ENCODE measurements at regions not wholly inside any gene's neighbourhood (a gene's known extent, or its start where the extent isn't known, plus 50 kb on each side); places are given as distances from the start of the nearest gene placed in this dataset.

DNA sequence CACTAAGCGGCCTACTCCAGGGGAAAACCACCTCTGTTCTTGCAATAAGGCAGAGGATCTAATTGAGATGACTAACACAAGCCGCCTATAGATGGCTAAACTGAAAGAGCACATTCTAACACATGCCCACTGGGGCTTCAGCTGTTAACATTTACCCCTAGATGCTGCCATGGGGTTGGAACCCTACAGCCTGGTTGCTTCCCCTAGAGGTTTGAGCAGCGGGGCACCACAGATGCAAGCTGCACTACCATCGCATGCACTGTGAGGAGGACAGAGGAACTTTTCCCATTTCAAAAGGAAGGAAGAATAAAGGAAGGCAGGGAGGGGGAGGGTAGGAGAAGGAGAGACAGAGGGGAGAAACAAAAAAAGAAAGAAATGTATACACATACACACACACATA, 465.8 kb upstream of the PCDH15 start:
- Histone ChIP-seq H3K36me3 (ENCODE audit: control insufficient read depth, insufficient read depth, low read length) (no peaks in the 10 kb centered on the region), H3K4me1 (ENCODE audit: control insufficient read depth, insufficient read depth, low read length) (no peaks in the 10 kb centered on the region)

DNA sequence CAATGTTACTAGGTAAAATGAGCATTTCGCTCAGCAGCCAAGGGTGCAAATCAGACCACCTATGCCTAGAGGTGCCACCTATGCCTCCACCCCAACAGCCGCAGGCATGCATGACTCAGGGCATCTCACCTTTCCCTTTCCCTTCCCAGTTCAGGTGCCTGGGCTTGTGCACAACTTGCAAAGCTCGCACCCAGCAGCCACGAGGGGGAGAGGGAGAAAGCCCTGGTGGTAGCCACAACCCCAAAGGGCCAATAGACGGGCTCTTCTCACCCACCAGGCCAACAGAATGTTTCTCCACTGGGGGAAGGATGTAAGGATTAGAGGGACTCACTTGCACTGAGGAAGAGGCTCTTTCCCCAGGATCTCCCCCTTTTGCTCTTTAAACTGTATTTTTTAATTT, 462.3 kb upstream of the PCDH15 start:
- H3K27me3 ChIP-seq (ENCODE audit: control insufficient read depth, insufficient read depth, low read length): no peaks in the 10 kb centered on the region
- no peaks in the 10 kb centered on the region for H3K4me1 ChIP-seq (ENCODE audit: control insufficient read depth, insufficient read depth, low read length)
- no peaks in the 10 kb centered on the region for H3K9me3 ChIP-seq (ENCODE audit: control insufficient read depth, low read length)
- no peak overlapping the region for H3K4me3 ChIP-seq (ENCODE audit: low read length)
- H3K9ac ChIP-seq (ENCODE audit: low read length): no peak overlapping the region
- no peaks in the 10 kb centered on the region for H3K36me3 ChIP-seq (ENCODE audit: control insufficient read depth, insufficient read depth, low read length)

More for the DNA sequence above, 465.8 kb upstream of the PCDH15 start:
- Histone ChIP-seq H3K9me3 (ENCODE audit: control insufficient read depth, low read length) (no peaks in the 10 kb centered on the region), H3K4me3 (ENCODE audit: low read length) (no peak overlapping the region), H3K9ac (ENCODE audit: low read length) (no peak overlapping the region), H3K27me3 (ENCODE audit: control insufficient read depth, insufficient read depth, low read length) (no peaks in the 10 kb centered on the region)

DNA sequence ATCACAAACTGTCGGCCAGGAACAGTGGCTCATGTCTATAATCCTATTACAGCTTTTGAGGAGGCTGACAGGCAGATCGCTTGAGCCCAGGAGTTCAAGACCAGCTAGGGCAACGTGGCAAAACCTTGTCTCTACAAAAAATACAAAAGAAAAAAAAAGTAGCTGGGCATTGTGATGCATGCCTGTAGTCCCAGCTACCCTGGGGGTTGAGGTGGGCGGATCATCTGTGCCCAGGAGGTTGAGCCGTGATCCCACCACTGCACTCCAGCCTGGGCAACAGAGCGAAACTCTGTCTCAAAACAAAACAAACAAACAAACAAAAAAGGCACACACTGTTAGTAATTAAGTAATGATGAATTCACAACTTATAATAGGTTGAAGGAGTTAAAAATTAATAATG, 441.5 kb upstream of the PCDH15 start:
- Histone ChIP-seq H3K27me3 (ENCODE audit: control insufficient read depth, insufficient read depth, low read length) (no peaks in the 10 kb centered on the region), H3K4me3 (ENCODE audit: low read length) (no peak overlapping the region), H3K9me3 (ENCODE audit: control insufficient read depth, low read length) (no peaks in the 10 kb centered on the region), H3K4me1 (ENCODE audit: control insufficient read depth, insufficient read depth, low read length) (no peaks in the 10 kb centered on the region), H3K36me3 (ENCODE audit: control insufficient read depth, insufficient read depth, low read length) (no peaks in the 10 kb centered on the region), H3K9ac (ENCODE audit: low read length) (no peak overlapping the region)

DNA sequence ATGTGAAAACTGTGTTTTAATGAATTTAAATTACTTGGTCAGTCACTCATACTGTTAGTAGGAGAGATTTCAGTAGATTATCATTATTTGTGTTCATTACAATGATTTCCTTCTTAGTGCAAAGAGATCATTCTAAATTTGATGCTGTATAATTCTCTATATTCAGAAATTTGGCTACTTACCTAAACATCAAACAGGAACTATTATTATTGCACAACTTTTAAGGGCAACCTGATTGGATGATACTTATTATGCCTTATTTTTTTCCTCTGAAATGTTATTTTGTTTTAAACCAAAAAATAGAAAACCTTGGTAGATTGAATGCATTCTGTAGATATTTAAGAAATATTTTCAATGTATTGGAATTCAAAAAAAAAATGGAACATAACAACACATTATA, 436.4 kb upstream of the PCDH15 start:
- no peaks in the 10 kb centered on the region for H3K4me1 ChIP-seq (ENCODE audit: control insufficient read depth, insufficient read depth, low read length)
- H3K36me3 ChIP-seq (ENCODE audit: control insufficient read depth, insufficient read depth, low read length): no peaks in the 10 kb centered on the region
- H3K4me3 ChIP-seq (ENCODE audit: low read length): no peak overlapping the region
- H3K27me3 ChIP-seq (ENCODE audit: control insufficient read depth, insufficient read depth, low read length): no peaks in the 10 kb centered on the region
- no peak overlapping the region for H3K9ac ChIP-seq (ENCODE audit: low read length)
- H3K9me3 ChIP-seq (ENCODE audit: control insufficient read depth, low read length): no peaks in the 10 kb centered on the region

DNA sequence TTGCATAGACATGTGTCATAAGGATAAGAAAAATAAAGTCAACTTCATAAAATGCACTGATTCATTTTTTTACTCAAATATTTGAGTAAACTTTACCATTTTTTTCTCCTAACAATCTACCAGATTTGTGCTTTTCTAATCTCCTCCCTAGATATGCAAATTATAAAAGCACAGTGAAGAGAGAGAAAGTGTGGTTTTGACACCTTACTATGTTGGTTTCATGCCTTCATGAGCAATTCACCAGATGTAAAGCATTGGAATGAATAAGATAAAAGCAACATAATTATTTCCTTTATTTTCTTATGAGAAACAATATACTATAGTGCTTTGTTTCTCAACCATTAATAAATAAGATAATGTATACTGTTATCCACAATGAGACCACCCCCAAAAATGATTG, 432.5 kb upstream of the PCDH15 start:
- no peaks in the 10 kb centered on the region for H3K4me1 ChIP-seq (ENCODE audit: control insufficient read depth, insufficient read depth, low read length)
- no peaks in the 10 kb centered on the region for H3K36me3 ChIP-seq (ENCODE audit: control insufficient read depth, insufficient read depth, low read length)
- no peak overlapping the region for H3K9ac ChIP-seq (ENCODE audit: low read length)
- H3K27me3 ChIP-seq (ENCODE audit: control insufficient read depth, insufficient read depth, low read length): no peaks in the 10 kb centered on the region
- H3K4me3 ChIP-seq (ENCODE audit: low read length): no peak overlapping the region
- H3K9me3 ChIP-seq (ENCODE audit: control insufficient read depth, low read length): no peaks in the 10 kb centered on the region

DNA sequence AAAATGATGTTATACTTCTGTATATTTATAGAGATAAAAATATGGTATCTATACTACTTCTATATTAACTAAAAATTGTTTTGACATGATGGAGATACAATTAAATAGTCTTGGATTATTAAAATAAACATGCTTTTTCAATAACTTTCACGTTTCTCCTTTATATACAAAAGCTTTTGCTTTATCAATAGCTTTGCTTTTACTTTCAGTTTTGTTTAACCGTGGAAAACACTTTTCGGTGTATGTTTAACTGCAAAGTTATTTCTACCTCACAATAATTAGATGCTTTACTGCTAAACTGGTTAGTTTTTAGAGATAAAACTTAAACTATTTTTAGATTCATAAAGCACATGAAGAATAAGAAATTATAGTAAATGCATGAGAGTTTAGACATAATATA, 432.1 kb upstream of the PCDH15 start:
- Histone ChIP-seq H3K36me3 (ENCODE audit: control insufficient read depth, insufficient read depth, low read length) (no peaks in the 10 kb centered on the region), H3K4me3 (ENCODE audit: low read length) (no peak overlapping the region), H3K4me1 (ENCODE audit: control insufficient read depth, insufficient read depth, low read length) (no peaks in the 10 kb centered on the region), H3K27me3 (ENCODE audit: control insufficient read depth, insufficient read depth, low read length) (no peaks in the 10 kb centered on the region), H3K9ac (ENCODE audit: low read length) (no peak overlapping the region), H3K9me3 (ENCODE audit: control insufficient read depth, low read length) (no peaks in the 10 kb centered on the region)

DNA sequence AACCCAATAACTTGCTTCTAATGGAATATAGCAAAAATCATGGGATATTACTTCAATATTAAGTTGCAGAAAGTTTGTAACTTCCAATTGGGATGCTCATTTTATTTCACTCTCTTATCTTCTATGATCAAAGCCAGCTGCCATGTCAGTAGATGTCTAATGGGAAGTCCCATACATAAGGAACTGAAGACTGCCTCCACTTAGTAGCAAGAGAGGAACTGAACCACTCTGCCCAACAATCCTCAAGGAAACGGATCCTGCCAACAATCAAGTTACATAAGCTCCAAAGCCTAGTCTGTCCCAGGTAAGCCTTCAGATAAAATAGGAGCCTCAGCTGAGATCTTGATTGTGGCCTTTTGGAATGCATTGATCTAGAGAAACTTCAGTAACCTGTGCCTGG, 431.5 kb upstream of the PCDH15 start:
- Histone ChIP-seq H3K36me3 (ENCODE audit: control insufficient read depth, insufficient read depth, low read length) (no peaks in the 10 kb centered on the region), H3K4me3 (ENCODE audit: low read length) (no peak overlapping the region), H3K9ac (ENCODE audit: low read length) (no peak overlapping the region), H3K4me1 (ENCODE audit: control insufficient read depth, insufficient read depth, low read length) (no peaks in the 10 kb centered on the region), H3K27me3 (ENCODE audit: control insufficient read depth, insufficient read depth, low read length) (no peaks in the 10 kb centered on the region), H3K9me3 (ENCODE audit: control insufficient read depth, low read length) (no peaks in the 10 kb centered on the region)

DNA sequence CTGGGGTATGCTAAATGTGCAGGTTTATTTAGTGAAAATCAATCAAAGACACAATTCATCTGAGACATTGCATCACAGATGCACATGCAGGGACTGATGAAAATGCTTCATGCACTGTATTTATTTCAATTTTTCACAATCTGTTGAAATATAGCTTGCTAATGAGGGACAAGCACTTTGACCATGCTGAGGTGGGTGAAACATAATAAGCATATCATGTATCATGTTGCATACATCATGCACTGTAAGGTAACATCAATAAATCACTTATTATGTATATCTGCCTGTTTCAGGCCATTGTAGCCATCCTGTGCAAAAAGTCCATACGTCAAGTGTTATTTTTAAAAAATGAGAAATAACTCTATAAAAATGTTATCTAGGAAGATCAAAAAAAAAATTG, 426.9 kb upstream of the PCDH15 start:
- Histone ChIP-seq H3K36me3 (ENCODE audit: control insufficient read depth, insufficient read depth, low read length) (no peaks in the 10 kb centered on the region), H3K27me3 (ENCODE audit: control insufficient read depth, insufficient read depth, low read length) (no peaks in the 10 kb centered on the region), H3K9ac (ENCODE audit: low read length) (no peak overlapping the region), H3K9me3 (ENCODE audit: control insufficient read depth, low read length) (no peaks in the 10 kb centered on the region), H3K4me3 (ENCODE audit: low read length) (no peak overlapping the region), H3K4me1 (ENCODE audit: control insufficient read depth, insufficient read depth, low read length) (no peaks in the 10 kb centered on the region)

DNA sequence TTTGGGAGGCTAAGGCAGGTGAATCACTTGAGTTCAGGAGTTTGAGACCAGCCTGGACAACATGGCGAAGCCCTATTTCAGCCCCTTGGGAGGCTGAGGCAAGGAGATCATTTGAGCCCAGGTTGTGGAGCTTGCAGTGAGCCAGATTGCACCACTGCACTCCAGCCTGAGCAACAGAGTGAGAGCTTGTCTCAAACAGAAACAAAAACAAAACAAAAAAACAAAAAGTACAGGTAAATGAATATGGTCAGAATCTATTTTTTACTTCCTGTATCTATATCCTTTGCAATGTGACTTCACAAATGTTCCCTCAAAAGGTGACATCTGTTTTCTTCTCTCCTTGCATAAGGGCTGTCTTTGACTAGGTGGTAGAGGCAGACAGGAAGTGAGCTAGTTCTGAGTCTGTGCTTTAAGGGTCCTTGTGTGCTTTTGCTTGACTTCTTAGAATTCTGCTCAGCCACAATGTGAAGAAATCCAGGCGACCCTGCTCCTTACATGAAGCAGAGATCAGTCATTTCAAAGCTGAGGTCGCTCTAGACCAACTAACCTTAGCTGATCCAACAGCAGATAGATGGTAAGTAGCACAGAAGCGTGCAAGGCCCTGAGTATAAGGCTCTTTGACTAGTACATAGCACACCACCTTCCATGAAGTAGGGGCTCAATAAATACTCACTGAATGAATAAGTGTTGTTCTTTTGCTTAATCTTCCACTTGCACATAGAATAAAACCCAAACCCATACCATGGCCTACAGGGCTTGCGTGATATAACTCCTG, 423.2 kb upstream of the PCDH15 start:
- no peaks in the 10 kb centered on the region for H3K36me3 ChIP-seq (ENCODE audit: control insufficient read depth, insufficient read depth, low read length)
- no peaks in the 10 kb centered on the region for H3K27me3 ChIP-seq (ENCODE audit: control insufficient read depth, insufficient read depth, low read length)
- H3K9me3 ChIP-seq (ENCODE audit: control insufficient read depth, low read length): no peaks in the 10 kb centered on the region
- no peak overlapping the region for H3K9ac ChIP-seq (ENCODE audit: low read length)
- no peaks in the 10 kb centered on the region for H3K4me1 ChIP-seq (ENCODE audit: control insufficient read depth, insufficient read depth, low read length)
- no peak overlapping the region for H3K4me3 ChIP-seq (ENCODE audit: low read length)

DNA sequence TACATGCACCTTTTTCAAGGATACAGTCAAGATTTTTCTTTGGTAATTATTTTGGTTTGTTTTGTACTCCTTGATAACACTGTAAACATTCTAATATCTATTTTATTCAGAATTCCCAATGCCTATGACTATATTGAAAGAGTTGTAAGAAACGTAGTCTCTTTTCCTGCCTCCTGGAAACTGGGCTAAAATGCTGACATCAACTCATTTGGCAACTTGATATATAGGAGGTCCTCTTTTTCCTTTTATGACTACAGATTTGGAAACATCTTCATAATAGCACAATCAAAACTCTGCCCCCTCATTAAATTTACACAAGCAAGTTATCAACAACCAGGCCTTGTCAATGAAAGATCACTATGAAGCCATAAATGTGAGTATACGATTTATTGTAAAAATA, 422.3 kb upstream of the PCDH15 start:
- Histone ChIP-seq H3K9ac (ENCODE audit: low read length) (no peak overlapping the region), H3K4me3 (ENCODE audit: low read length) (no peak overlapping the region), H3K9me3 (ENCODE audit: control insufficient read depth, low read length) (no peaks in the 10 kb centered on the region), H3K36me3 (ENCODE audit: control insufficient read depth, insufficient read depth, low read length) (no peaks in the 10 kb centered on the region), H3K27me3 (ENCODE audit: control insufficient read depth, insufficient read depth, low read length) (no peaks in the 10 kb centered on the region), H3K4me1 (ENCODE audit: control insufficient read depth, insufficient read depth, low read length) (no peaks in the 10 kb centered on the region)

DNA sequence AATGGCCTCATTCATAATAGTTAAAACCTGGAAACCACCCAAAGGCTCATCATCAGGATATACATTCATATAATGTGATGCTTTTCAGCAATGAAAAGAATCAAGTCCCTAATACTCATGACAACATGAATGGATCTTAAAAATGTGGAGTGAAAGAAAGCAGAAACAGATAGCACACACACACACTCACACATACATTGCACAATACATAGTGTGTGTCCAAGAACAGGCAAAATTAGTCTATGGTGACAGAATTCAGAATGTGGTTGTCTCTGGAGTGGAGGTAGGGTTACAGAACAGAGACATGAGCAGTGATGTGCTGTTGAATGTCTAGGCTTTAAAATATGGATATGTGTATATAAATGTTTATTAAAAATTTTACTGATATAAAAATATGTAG, 419.9 kb upstream of the PCDH15 start:
- Histone ChIP-seq H3K9ac (ENCODE audit: low read length) (no peak overlapping the region), H3K4me1 (ENCODE audit: control insufficient read depth, insufficient read depth, low read length) (no peaks in the 10 kb centered on the region), H3K4me3 (ENCODE audit: low read length) (no peak overlapping the region), H3K9me3 (ENCODE audit: control insufficient read depth, low read length) (no peaks in the 10 kb centered on the region), H3K36me3 (ENCODE audit: control insufficient read depth, insufficient read depth, low read length) (no peaks in the 10 kb centered on the region), H3K27me3 (ENCODE audit: control insufficient read depth, insufficient read depth, low read length) (no peaks in the 10 kb centered on the region)

DNA sequence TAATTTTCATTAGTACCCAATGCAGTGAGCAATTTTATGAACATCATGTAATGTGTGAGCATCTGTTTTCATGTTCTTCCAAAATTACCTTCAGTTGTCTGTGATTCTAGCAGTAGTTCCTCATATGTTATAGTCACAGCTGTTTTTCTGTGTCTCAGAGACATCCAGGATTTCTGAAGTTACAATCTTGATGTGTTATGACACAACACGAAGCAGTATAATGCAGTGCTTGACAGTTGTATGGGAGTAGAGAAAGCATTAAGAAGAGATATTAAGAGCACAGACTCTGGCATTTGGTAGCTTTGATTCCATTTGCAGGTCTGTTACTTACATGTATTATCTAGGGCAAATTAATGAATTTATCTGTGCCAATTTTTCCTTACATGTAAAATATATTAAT, 414.7 kb upstream of the PCDH15 start:
- Histone ChIP-seq H3K36me3 (ENCODE audit: control insufficient read depth, insufficient read depth, low read length) (no peaks in the 10 kb centered on the region), H3K4me1 (ENCODE audit: control insufficient read depth, insufficient read depth, low read length) (no peaks in the 10 kb centered on the region), H3K9me3 (ENCODE audit: control insufficient read depth, low read length) (no peaks in the 10 kb centered on the region), H3K27me3 (ENCODE audit: control insufficient read depth, insufficient read depth, low read length) (no peaks in the 10 kb centered on the region), H3K9ac (ENCODE audit: low read length) (no peak overlapping the region), H3K4me3 (ENCODE audit: low read length) (no peak overlapping the region)

DNA sequence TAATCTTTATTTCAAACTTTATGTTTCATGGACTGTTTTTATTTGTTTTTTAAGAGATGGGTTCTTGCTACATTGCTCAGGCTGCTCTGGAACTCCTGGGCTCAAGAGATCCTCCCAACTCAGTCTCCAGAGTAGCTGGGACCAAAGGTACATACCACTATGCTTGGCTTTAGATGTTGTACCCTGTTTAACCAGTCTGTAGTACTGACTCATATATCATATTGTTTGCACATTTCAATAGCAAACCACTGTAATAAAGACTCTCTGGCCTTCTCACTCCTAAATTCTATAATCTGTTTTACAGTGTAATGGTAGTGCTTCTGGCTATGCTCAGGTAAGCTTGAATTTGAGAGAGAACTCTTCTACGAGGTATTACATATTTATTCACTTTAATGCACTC, 413.6 kb upstream of the PCDH15 start:
- Histone ChIP-seq H3K9me3 (ENCODE audit: control insufficient read depth, low read length) (no peaks in the 10 kb centered on the region), H3K27me3 (ENCODE audit: control insufficient read depth, insufficient read depth, low read length) (no peaks in the 10 kb centered on the region), H3K4me3 (ENCODE audit: low read length) (no peak overlapping the region), H3K36me3 (ENCODE audit: control insufficient read depth, insufficient read depth, low read length) (no peaks in the 10 kb centered on the region), H3K4me1 (ENCODE audit: control insufficient read depth, insufficient read depth, low read length) (no peaks in the 10 kb centered on the region), H3K9ac (ENCODE audit: low read length) (no peak overlapping the region)
